Gastroesophageal sphincter (tissue), 3 donors: ENCODE measurements at regions not wholly inside any gene's neighbourhood (a gene's known extent, or its start where the extent isn't known, plus 50 kb on each side); places are given as distances from the start of the nearest gene placed in this dataset.

ENCODE experiments used
- CTCF ChIP-seq, 4 experiments: fragments of 200-600 bp in 2 of 4; fragments of 450-650 bp in 2 of 4; sonication (generic) in 1 of 4; IDR thresholded peaks; one replicate each; pipeline ENCODE4 v1.5.1; 2017 to 2019; ENCODE audit warnings: antibody characterized with exemption in 4 of 4, mild to moderate bottlenecking in 2 of 4, moderate library complexity in 2 of 4
- EP300 ChIP-seq: sonication (generic); formaldehyde crosslinking; IDR thresholded peaks from one replicate; pipeline ENCODE4 v1.6.1; 2017; ENCODE audit warnings: antibody characterized with exemption, mild to moderate bottlenecking

GRCh38 chr2:123901256-123901655 lies 123.8 kb upstream of the CNTNAP5 start:
- no peak for TF ChIP-seq CTCF (IDR thresholded peaks at IDR 0.05)
- TF ChIP-seq EP300 = no peak
